HepG2 (cell line): ENCODE measurements at regions not wholly inside any gene's neighbourhood (a gene's known extent, or its start where the extent isn't known, plus 50 kb on each side); places are given as distances from the start of the nearest gene placed in this dataset.

Experiments
- ATAC-seq: fragments of 200-7000 bp; cut with Tn5 transposase; 3 replicates; pipeline ENCODE4 v1.9.1; 2020; ENCODE audit warnings: mild to moderate bottlenecking, moderate library complexity
- BruUV-seq: library from RNA; stranded (reverse); fragments of 400-500 nt; replicated peaks from 2 replicates; lab custom pipeline; 2021; lab: Mats Ljungman, UMichigan
- CTCF ChIA-PET: fragments of 300-600 bp; formaldehyde crosslinking; extraction: SDS; loops from one replicate; lab custom pipeline; 2021; ENCODE audit warnings: low total read pairs, inconsistent platforms, low intra/inter-chr PET ratio; lab: Yijun Ruan, JAX
- POLR2A ChIA-PET: fragments of 350-600 bp; sonication (Branson Sonifier 250); formaldehyde crosslinking; loops from one replicate; lab custom pipeline; 2020; ENCODE audit warnings: antibody characterized with exemption, inconsistent platforms; lab: Yijun Ruan, JAX
- DNase-seq: peaks from one replicate; pipeline ENCODE4 v3.0.0-alpha.2; 2015; ENCODE audit warnings: low spot score
- FAIRE-seq: peaks from 3 replicates; lab custom pipeline; 2011; peaks lifted over from hg19 to GRCh38; lab: Jason Lieb, UNC
- H2AFZ ChIP-seq: one replicate; pipeline ENCODE4 v1.6.1; 2011; ENCODE audit warnings: low read length, inconsistent platforms
- H3K27ac ChIP-seq: fragments of 300-600 bp; 3 replicates; pipeline ENCODE4 v1.8.0; 2011; ENCODE audit warnings: mixed run types, mild to moderate bottlenecking, mixed read lengths, low read length, inconsistent platforms; ENCODE audit not compliant: insufficient read depth; ENCODE audit errors: extremely low read length
- H3K27me3 ChIP-seq, 2 experiments: fragments of 200-600 bp in 1 of 2; 2 replicates in 1 of 2; 3 replicates in 1 of 2; pipeline versions ENCODE4 v1.6.0 to v1.8.0; 2011; ENCODE audit warnings: low read length in 2 of 2, mild to moderate bottlenecking in 2 of 2, moderate library complexity in 2 of 2, inconsistent platforms in 1 of 2; ENCODE audit not compliant: insufficient read depth in 2 of 2, control insufficient read depth in 1 of 2
- H3K36me3 ChIP-seq, 2 experiments: fragments of 200-600 bp in 1 of 2; replicated peaks in 1 of 2; 2 replicates in 1 of 2; 3 replicates in 1 of 2; pipeline versions ENCODE4 v1.5.1 to v1.8.0; 2011; ENCODE audit warnings: low read length in 2 of 2, inconsistent platforms in 1 of 2; ENCODE audit not compliant: insufficient read depth in 2 of 2, control insufficient read depth in 1 of 2
- H3K4me1 ChIP-seq: 2 replicates; pipeline ENCODE4 v1.5.1; 2012; ENCODE audit warnings: low read length, inconsistent platforms; ENCODE audit not compliant: insufficient read depth
- H3K4me2 ChIP-seq: 2 replicates; pipeline ENCODE4 v1.6.0; 2011; ENCODE audit warnings: low read depth, low read length, inconsistent platforms
- H3K4me3 ChIP-seq, 3 experiments: fragments of 200-600 bp in 1 of 3; sonication (generic), shearing (Covaris generic) in 1 of 3; replicated peaks in 1 of 3; 2 replicates each; pipeline ENCODE4 v1.5.1; 2011 to 2016; ENCODE audit warnings: low read length in 3 of 3, inconsistent platforms in 2 of 3, low read depth in 2 of 3, mild to moderate bottlenecking in 2 of 3, control low read depth in 1 of 3, mixed read lengths in 1 of 3; ENCODE audit not compliant: insufficient read depth in 1 of 3
- H3K79me2 ChIP-seq: one replicate; pipeline ENCODE4 v1.6.1; 2011; ENCODE audit warnings: low read length, inconsistent platforms; ENCODE audit not compliant: insufficient read depth
- H3K9ac ChIP-seq: 2 replicates; pipeline ENCODE4 v1.6.0; 2011; ENCODE audit warnings: mild to moderate bottlenecking, low read depth, low read length, inconsistent platforms; ENCODE audit not compliant: insufficient read depth
- H3K9me3 ChIP-seq: 2 replicates; pipeline ENCODE4 v1.5.1; 2012; ENCODE audit warnings: mild to moderate bottlenecking, low read length
- H4K20me1 ChIP-seq: 2 replicates; pipeline ENCODE4 v1.6.0; 2011; ENCODE audit warnings: inconsistent platforms, mild to moderate bottlenecking, low read length, moderate library complexity; ENCODE audit not compliant: insufficient read depth
- BHLHE40 ChIP-seq: IDR thresholded peaks from 2 replicates; pipeline ENCODE4 v1.6.1; 2011; ENCODE audit warnings: low read length, improper control_type of control experiment
- EHMT2 ChIP-seq: fragments of 200-600 bp; sonication (generic); IDR thresholded peaks from 2 replicates; pipeline ENCODE4 v1.7.0; 2017; ENCODE audit warnings: antibody characterized with exemption, low read depth, low read length, borderline replicate concordance
- KDM5B ChIP-seq: sonication (generic); formaldehyde crosslinking; IDR thresholded peaks from 2 replicates; pipeline ENCODE4 v1.4.0; 2020; ENCODE audit warnings: missing genetic modification reagents, mild to moderate bottlenecking, borderline replicate concordance
- KDM6A ChIP-seq: IDR thresholded peaks from 2 replicates; pipeline ENCODE4 v1.6.1; 2016; ENCODE audit warnings: low read depth
- KLF9 ChIP-seq: IDR thresholded peaks from 2 replicates; pipeline ENCODE4 v1.6.1; 2016; ENCODE audit warnings: low read depth
- MLLT10 ChIP-seq: sonication (generic); formaldehyde crosslinking; IDR thresholded peaks from 2 replicates; pipeline ENCODE4 v1.4.0; 2020; ENCODE audit warnings: missing genetic modification reagents
- MYNN ChIP-seq: sonication (generic); formaldehyde crosslinking; IDR thresholded peaks from 2 replicates; pipeline ENCODE4 v1.4.0; 2020; ENCODE audit warnings: mild to moderate bottlenecking, low read depth, missing genetic modification reagents
- NFIB ChIP-seq: sonication (generic); formaldehyde crosslinking; IDR thresholded peaks from 2 replicates; pipeline ENCODE4 v1.9.0; 2021; ENCODE audit warnings: missing genetic modification reagents, mild to moderate bottlenecking, borderline replicate concordance
- NPAS2 ChIP-seq: sonication (generic); formaldehyde crosslinking; IDR thresholded peaks from 2 replicates; pipeline ENCODE4 v1.8.0; 2022; ENCODE audit warnings: mild to moderate bottlenecking, missing genetic modification reagents, borderline replicate concordance
- RBFOX2 ChIP-seq: fragments of 200-400 bp; formaldehyde crosslinking; IDR thresholded peaks from 2 replicates; pipeline ENCODE4 v1.6.1; 2017; ENCODE audit warnings: low read depth, mild to moderate bottlenecking, low read length
- RERE ChIP-seq: IDR thresholded peaks from 2 replicates; pipeline ENCODE4 v1.6.1; 2016; ENCODE audit warnings: low read depth, missing genetic modification reagents, missing compliant biosample characterization
- RFXAP ChIP-seq: sonication (generic); formaldehyde crosslinking; IDR thresholded peaks from 2 replicates; pipeline ENCODE4 v1.4.0; 2020; ENCODE audit warnings: missing genetic modification reagents, borderline replicate concordance
- RNF219 ChIP-seq: sonication (generic); formaldehyde crosslinking; IDR thresholded peaks from 2 replicates; pipeline ENCODE4 v1.5.0; 2020; ENCODE audit warnings: mild to moderate bottlenecking, missing genetic modification reagents
- SALL2 ChIP-seq: sonication (generic); formaldehyde crosslinking; IDR thresholded peaks from 2 replicates; pipeline ENCODE4 v1.8.1; 2023; ENCODE audit warnings: mild to moderate bottlenecking, missing genetic modification reagents, inconsistent platforms
- ZNF431 ChIP-seq: sonication (generic); formaldehyde crosslinking; IDR thresholded peaks from 2 replicates; pipeline ENCODE4 v1.9.0; 2022; ENCODE audit warnings: missing genetic modification reagents, low read depth, mild to moderate bottlenecking, borderline replicate concordance
- ZSCAN25 ChIP-seq: sonication (generic); formaldehyde crosslinking; IDR thresholded peaks from 2 replicates; pipeline ENCODE4 v1.8.0; 2022; ENCODE audit warnings: mild to moderate bottlenecking, missing genetic modification reagents
- WGBS: methylation state at CpG from one replicate; pipeline ENCODE4 v1.1.6; 2017; ENCODE audit warnings: low lambda C conversion rate; 5-methylcytosine and 5-hydroxymethylcytosine counted together
- in situ Hi-C: cut with HindIII; loops from 2 replicates; pipeline ENCODE4 v1.10.0; 2017; ENCODE audit warnings: low pct_unique_long_range_greater_than_20kb; ENCODE audit not compliant: extremely low pct_ligation_motif_present
- intact Hi-C: fragments of 100-400 bp; cut with micrococcal nuclease; formaldehyde crosslinking; loops from one replicate; pipeline ENCODE4 v1.10.0; 2022; ENCODE audit not compliant: unreplicated experiment

GRCh38 chr3:117427081-117427480, 717.5 kb downstream of the TUSC7 start:
- in situ Hi-C loops = no loop called here
- no peak for TF ChIP-seq BHLHE40
- TF ChIP-seq RNF219 (CRISPR knock-in tag) = no peak
- no peak for TF ChIP-seq NPAS2 (CRISPR knock-in tag)
- TF ChIP-seq ZSCAN25 = no peak
- no peak for TF ChIP-seq NFIB
- no peak for TF ChIP-seq MLLT10 (CRISPR knock-in tag)
- TF ChIP-seq ZNF431 (CRISPR knock-in tag) = no peak
- TF ChIP-seq KLF9 (CRISPR knock-in tag) = no peak
- TF ChIP-seq KDM5B = no peak
- no peak for TF ChIP-seq SALL2
- no peak for TF ChIP-seq RFXAP (CRISPR knock-in tag)
- no peak for TF ChIP-seq KDM6A (CRISPR knock-in tag)
- TF ChIP-seq RBFOX2 = no peak
- TF ChIP-seq RERE = no peak
- TF ChIP-seq MYNN (CRISPR knock-in tag) = no peak
- TF ChIP-seq EHMT2 = no peak
- TF ChIP-seq, all 625 proteins: peak for 0
- ChIA-PET POLR2A (no interaction called here), CTCF (no interaction called here)
- BruUV-seq = no TSS peak
- Histone ChIP-seq H2AFZ (no peak overlapping the region), H3K79me2 (no peaks in the 10 kb centered on the region), H3K4me1 (no peaks in the 10 kb centered on the region), H3K4me2 (no peak overlapping the region), H3K27me3 (no peaks in the 10 kb centered on the region; a peak in 1 of 5 replicates), H3K9me3 (no peaks in the 10 kb centered on the region), H3K27ac (no peak overlapping the region), H4K20me1 (no peaks in the 10 kb centered on the region), H3K9ac (no peak overlapping the region), H3K36me3 (no peaks in the 10 kb centered on the region), H3K4me3 (no peak overlapping the region)
- DNase-seq (no peak), FAIRE-seq (no peak), ATAC-seq (no peak)
- intact Hi-C loops = no loop called here
- 4% methylated on average over 1 of the region's 1 CpG for WGBS
